Calu3 (cell line): ENCODE measurements at regions not wholly inside any gene's neighbourhood (a gene's known extent, or its start where the extent isn't known, plus 50 kb on each side); places are given as distances from the start of the nearest gene placed in this dataset.

ENCODE experiments used
- BruUV-seq: library from RNA; stranded (reverse); fragments of 400-500 nt; replicated peaks from 2 replicates; lab custom pipeline; 2021; lab: Mats Ljungman, UMichigan
- CTCF ChIA-PET: fragments of 300-600 bp; sonication (Branson Sonifier 250); formaldehyde crosslinking; loops from one replicate; lab custom pipeline; 2022; ENCODE audit warnings: antibody characterized with exemption; lab: Charles Lee
- DNase-seq: peaks from one replicate; pipeline ENCODE4 v3.0.0; 2022
- H3K27ac Mint-ChIP-seq: one replicate; pipeline ENCODE4 v1.8.0; 2022; ENCODE audit warnings: mixed read lengths; ENCODE audit not compliant: unreplicated experiment
- H3K27me3 Mint-ChIP-seq: one replicate; pipeline ENCODE4 v1.8.0; 2022; ENCODE audit warnings: mixed read lengths; ENCODE audit not compliant: unreplicated experiment
- H3K36me3 Mint-ChIP-seq: one replicate; pipeline ENCODE4 v1.8.0; 2022; ENCODE audit warnings: mild to moderate bottlenecking, moderate library complexity, mixed read lengths; ENCODE audit not compliant: insufficient read depth, unreplicated experiment
- H3K4me1 Mint-ChIP-seq: one replicate; pipeline ENCODE4 v1.8.0; 2022; ENCODE audit warnings: mild to moderate bottlenecking, low read depth, mixed read lengths; ENCODE audit not compliant: unreplicated experiment
- H3K4me3 Mint-ChIP-seq: one replicate; pipeline ENCODE4 v1.8.0; 2022; ENCODE audit warnings: mild to moderate bottlenecking, low read depth, moderate library complexity, mixed read lengths; ENCODE audit not compliant: unreplicated experiment
- H3K9me3 Mint-ChIP-seq: one replicate; pipeline ENCODE4 v1.8.0; 2022; ENCODE audit warnings: low read depth, mixed read lengths; ENCODE audit not compliant: unreplicated experiment
- CTCF ChIP-seq: fragments of 200-600 bp; IDR thresholded peaks from one replicate; pipeline ENCODE4 v1.8.0; 2022; ENCODE audit warnings: antibody characterized with exemption; ENCODE audit not compliant: unreplicated experiment
- intact Hi-C: fragments of 100-400 bp; cut with micrococcal nuclease; formaldehyde crosslinking; loops from one replicate; pipeline ENCODE4 v1.10.0; 2022; ENCODE audit not compliant: unreplicated experiment

DNA sequence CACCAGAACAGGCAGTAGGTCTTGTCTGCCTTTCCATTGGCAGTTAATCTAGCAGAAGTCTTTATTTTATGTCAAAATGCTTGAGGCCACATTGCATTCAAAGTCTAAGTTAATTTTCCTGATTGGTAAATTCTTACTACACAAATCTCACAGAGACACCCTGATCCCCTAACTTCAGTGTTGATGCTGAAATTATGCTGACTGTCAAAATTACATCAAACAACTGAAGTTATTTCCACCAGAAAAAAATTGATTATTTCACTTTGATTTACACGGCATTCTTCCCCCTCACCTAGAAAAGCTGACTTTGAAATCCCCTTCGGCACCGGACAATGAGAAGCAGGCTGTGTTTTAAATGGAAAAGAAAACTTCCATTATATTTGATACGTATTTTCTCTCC lies 99.1 kb downstream of the MAF start:
- H3K27ac Mint-ChIP-seq, result no peak overlapping the region
- H3K4me1 Mint-ChIP-seq, result no peaks in the 10 kb centered on the region
- H3K4me3 Mint-ChIP-seq, result no peak overlapping the region
- TF ChIP-seq CTCF, result no peak
- intact Hi-C loops, result no loop called here
- BruUV-seq, result no TSS peak
- no peaks in the 10 kb centered on the region for H3K9me3 Mint-ChIP-seq
- CTCF ChIA-PET, result no interaction called here
- no peak for DNase-seq
- no peaks in the 10 kb centered on the region for H3K36me3 Mint-ChIP-seq
- peaks cover 47% of the 10 kb centered on the region for H3K27me3 Mint-ChIP-seq

- peaks cover 41% of the 10 kb centered on the region for H3K27me3 Mint-ChIP-seq
- no peaks in the 10 kb centered on the region for H3K4me1 Mint-ChIP-seq
- no peak for TF ChIP-seq CTCF
- intact Hi-C loops, result no loop called here
- no peaks in the 10 kb centered on the region for H3K36me3 Mint-ChIP-seq
- CTCF ChIA-PET, result interaction anchor here (0.6 kb wide), 1 partner anchor 9 kb away, joined by 3 read pairs; no protein-coding TSS in a partner anchor
- BruUV-seq, result no TSS peak
- no peak for DNase-seq
- no peaks in the 10 kb centered on the region for H3K9me3 Mint-ChIP-seq
- no peak overlapping the region for H3K4me3 Mint-ChIP-seq
- no peak overlapping the region for H3K27ac Mint-ChIP-seq
These were observed 99.7 kb downstream of the MAF start for GRCh38 chr16:79500866-79501265.

GRCh38 chr16:79500286-79500685 lies 100.3 kb downstream of the MAF start:
- Mint-ChIP-seq H3K27ac (no peak overlapping the region), H3K4me3 (no peak overlapping the region), H3K27me3 (peaks cover 36% of the 10 kb centered on the region), H3K36me3 (no peaks in the 10 kb centered on the region), H3K9me3 (no peaks in the 10 kb centered on the region), H3K4me1 (no peaks in the 10 kb centered on the region)
- BruUV-seq, result no TSS peak
- intact Hi-C loops, result no loop called here
- CTCF ChIA-PET, result no interaction called here
- no peak for DNase-seq
- TF ChIP-seq CTCF, result no peak

GRCh38 chr16:79498928-79499327 lies 101.6 kb downstream of the MAF start:
- BruUV-seq, result no TSS peak
- CTCF ChIA-PET, result no interaction called here
- Mint-ChIP-seq H3K36me3 (no peaks in the 10 kb centered on the region), H3K4me1 (no peaks in the 10 kb centered on the region), H3K9me3 (no peaks in the 10 kb centered on the region), H3K27me3 (peaks cover 22% of the 10 kb centered on the region), H3K4me3 (no peak overlapping the region), H3K27ac (no peak overlapping the region)
- TF ChIP-seq CTCF, result no peak
- intact Hi-C loops, result no loop called here
- no peak for DNase-seq
